ENCODE measurements at regions not wholly inside any gene's neighbourhood (a gene's known extent, or its start where the extent isn't known, plus 50 kb on each side); places are given as distances from the start of the nearest gene placed in this dataset.
A peak's percentile ranks its signal among the peaks of the same experiment; 100 is the strongest.

DNA sequence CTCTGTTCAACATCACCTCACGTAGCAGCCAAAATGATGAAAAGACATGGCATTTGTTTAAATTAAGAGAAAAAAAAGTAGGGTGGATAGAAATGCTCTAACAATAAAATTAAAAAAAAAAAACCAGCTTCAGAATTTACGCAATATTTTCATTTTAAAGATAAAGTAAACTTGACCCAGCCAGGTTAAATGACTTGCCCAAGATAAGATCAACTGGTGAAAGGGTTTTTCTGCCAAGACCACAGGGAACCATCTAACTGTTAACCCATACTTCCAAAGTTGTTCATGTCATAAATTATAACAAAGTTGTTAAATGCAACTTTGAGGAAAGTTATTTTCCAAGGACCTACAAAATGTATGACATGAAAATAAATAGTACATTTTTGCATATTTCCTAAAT is 129.6 kb upstream of the SOX5 start:
- ChIA-PET POLR2A (no interaction called here), CTCF (no interaction called here)
- TF ChIP-seq FOXA1 (IDR thresholded peaks at IDR 0.05) (no peak), LEF1 (IDR thresholded peaks at IDR 0.05; ENCODE audit: borderline replicate concordance) (no peak), CTBP1 (IDR thresholded peaks at IDR 0.05; ENCODE audit: borderline replicate concordance) (no peak), ZNF384 (IDR thresholded peaks at IDR 0.05) (no peak)
- TF ChIP-seq, protein P1, sequence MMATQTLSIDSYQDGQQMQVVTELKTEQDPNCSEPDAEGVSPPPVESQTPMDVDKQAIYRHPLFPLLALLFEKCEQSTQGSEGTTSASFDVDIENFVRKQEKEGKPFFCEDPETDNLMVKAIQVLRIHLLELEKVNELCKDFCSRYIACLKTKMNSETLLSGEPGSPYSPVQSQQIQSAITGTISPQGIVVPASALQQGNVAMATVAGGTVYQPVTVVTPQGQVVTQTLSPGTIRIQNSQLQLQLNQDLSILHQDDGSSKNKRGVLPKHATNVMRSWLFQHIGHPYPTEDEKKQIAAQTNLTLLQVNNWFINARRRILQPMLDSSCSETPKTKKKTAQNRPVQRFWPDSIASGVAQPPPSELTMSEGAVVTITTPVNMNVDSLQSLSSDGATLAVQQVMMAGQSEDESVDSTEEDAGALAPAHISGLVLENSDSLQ (IDR thresholded peaks at IDR 0.05): peak; percentile 21; the same call in 1 of the 2 replicates
- DNase-seq (ENCODE audit: extremely low spot score): no peak

DNA sequence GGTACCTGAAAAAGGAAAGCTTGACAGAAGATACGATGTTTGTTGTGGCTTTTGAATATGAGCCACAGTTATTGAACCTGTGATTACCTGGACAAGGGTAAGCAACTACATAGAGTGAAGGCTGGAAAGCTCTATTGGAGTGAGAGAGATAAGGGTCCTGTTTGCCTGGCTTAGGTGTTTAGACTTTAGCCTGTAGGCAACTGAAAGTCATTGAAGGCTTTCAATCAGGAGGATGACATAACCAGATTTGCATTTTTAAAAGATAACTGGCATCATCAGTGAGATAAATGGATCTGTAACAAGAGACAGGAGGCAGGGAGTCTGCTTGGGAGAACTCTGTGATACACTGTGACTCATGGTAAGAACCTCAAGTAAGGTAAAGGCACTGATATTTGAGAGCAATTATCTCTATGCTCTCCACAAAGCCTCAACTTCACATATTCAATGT is 128.9 kb upstream of the SOX5 start:
- ChIA-PET POLR2A (no interaction called here), CTCF (no interaction called here)
- TF ChIP-seq, protein P1 (IDR thresholded peaks at IDR 0.05): peak; percentile 58
- TF ChIP-seq ELF4 (IDR thresholded peaks at IDR 0.05): no peak
- no peak for DNase-seq (ENCODE audit: extremely low spot score)

DNA sequence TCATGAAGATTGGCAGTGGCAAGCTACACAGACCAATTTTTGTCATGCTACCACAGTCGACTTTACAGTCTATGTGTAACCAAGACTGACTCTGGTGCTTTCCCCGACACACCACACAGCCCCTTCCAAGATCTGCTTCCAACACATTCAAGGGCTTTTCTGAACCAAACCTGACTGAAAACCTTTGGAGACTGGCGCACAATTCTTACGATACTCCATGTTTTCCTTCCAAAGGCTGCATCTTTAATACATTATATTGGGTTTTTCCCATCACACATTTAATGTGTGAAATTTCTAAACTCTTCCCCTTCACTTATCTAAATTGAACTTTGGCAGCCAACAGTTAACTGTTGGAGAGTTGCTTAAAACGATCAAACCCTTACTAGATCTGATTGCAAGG is 127.7 kb upstream of the SOX5 start:
- TF ChIP-seq CTBP1 (IDR thresholded peaks at IDR 0.05; ENCODE audit: borderline replicate concordance) (no peak), NFRKB (IDR thresholded peaks at IDR 0.05) (no peak), ZNF384 (IDR thresholded peaks at IDR 0.05) (no peak), BHLHE40 (IDR thresholded peaks at IDR 0.05; ENCODE audit: borderline replicate concordance) (no peak), FOXM1 (IDR thresholded peaks at IDR 0.05; ENCODE audit: borderline replicate concordance) (no peak), L3MBTL2 (conservative IDR thresholded peaks at IDR 0.05) (no peak), SUZ12 (IDR thresholded peaks at IDR 0.05) (no peak), HDGF (IDR thresholded peaks at IDR 0.05; ENCODE audit: borderline replicate concordance) (no peak), ELF4 (IDR thresholded peaks at IDR 0.05) (no peak), SP1 (IDR thresholded peaks at IDR 0.05) (no peak), TARDBP (IDR thresholded peaks at IDR 0.05) (no peak), FOXK2 (IDR thresholded peaks at IDR 0.05) (no peak), ARNT (IDR thresholded peaks at IDR 0.05) (no peak), FOXA1 (IDR thresholded peaks at IDR 0.05) (no peak)
- TF ChIP-seq, protein P1 (IDR thresholded peaks at IDR 0.05): no peak
- POLR2A ChIA-PET: no interaction called here
- DNase-seq (ENCODE audit: extremely low spot score): no peak
- CTCF ChIA-PET: interaction anchor here (0.5 kb wide), 1 partner anchor 16 kb away, joined by 4 read pairs; no protein-coding TSS in a partner anchor

DNA sequence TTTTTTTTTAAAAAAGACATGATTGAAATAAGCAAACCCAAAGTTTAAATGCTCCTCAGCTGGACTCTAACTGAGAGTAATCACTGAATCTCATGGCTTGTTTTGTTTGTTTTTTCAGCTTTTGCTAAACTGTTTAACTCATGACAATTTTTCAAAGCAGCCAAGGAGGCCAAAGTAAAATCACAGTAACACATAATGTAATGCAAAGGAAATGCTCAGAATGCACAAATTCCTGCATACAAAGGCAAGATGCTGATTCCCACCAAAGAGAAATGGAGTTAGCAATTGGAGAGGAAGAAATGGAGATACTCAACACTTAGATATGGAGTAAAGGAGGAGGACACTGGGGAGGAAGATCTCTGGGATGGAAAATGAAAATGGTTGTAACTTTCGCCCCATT is 126.2 kb upstream of the SOX5 start:
- ChIA-PET CTCF (interaction anchor here (0.6 kb wide), 1 partner anchor 763 kb away, joined by 3 read pairs; no protein-coding TSS in a partner anchor), POLR2A (interaction anchor here (1.3 kb wide), 1 partner anchor 10 kb away, joined by 3 read pairs; no protein-coding TSS in a partner anchor)
- TF ChIP-seq NFRKB (IDR thresholded peaks at IDR 0.05): no peak
- TF ChIP-seq TARDBP (IDR thresholded peaks at IDR 0.05): no peak
- no peak for TF ChIP-seq LEF1 (IDR thresholded peaks at IDR 0.05; ENCODE audit: borderline replicate concordance)
- TF ChIP-seq, protein P1 (IDR thresholded peaks at IDR 0.05): no peak
- TF ChIP-seq BHLHE40 (IDR thresholded peaks at IDR 0.05; ENCODE audit: borderline replicate concordance): no peak
- no peak for TF ChIP-seq SUZ12 (IDR thresholded peaks at IDR 0.05)
- TF ChIP-seq HDGF (IDR thresholded peaks at IDR 0.05; ENCODE audit: borderline replicate concordance): no peak
- TF ChIP-seq FOXK2 (IDR thresholded peaks at IDR 0.05): no peak
- TF ChIP-seq CTBP1 (IDR thresholded peaks at IDR 0.05; ENCODE audit: borderline replicate concordance): no peak
- TF ChIP-seq SP1 (IDR thresholded peaks at IDR 0.05): no peak
- TF ChIP-seq FOXA1 (IDR thresholded peaks at IDR 0.05): no peak
- no peak for TF ChIP-seq L3MBTL2 (conservative IDR thresholded peaks at IDR 0.05)
- no peak for TF ChIP-seq ARNT (IDR thresholded peaks at IDR 0.05)
- no peak for TF ChIP-seq ZNF384 (IDR thresholded peaks at IDR 0.05)
- TF ChIP-seq ELF4 (IDR thresholded peaks at IDR 0.05): no peak
- TF ChIP-seq FOXM1 (IDR thresholded peaks at IDR 0.05; ENCODE audit: borderline replicate concordance): no peak
- no peak for DNase-seq (ENCODE audit: extremely low spot score)

DNA sequence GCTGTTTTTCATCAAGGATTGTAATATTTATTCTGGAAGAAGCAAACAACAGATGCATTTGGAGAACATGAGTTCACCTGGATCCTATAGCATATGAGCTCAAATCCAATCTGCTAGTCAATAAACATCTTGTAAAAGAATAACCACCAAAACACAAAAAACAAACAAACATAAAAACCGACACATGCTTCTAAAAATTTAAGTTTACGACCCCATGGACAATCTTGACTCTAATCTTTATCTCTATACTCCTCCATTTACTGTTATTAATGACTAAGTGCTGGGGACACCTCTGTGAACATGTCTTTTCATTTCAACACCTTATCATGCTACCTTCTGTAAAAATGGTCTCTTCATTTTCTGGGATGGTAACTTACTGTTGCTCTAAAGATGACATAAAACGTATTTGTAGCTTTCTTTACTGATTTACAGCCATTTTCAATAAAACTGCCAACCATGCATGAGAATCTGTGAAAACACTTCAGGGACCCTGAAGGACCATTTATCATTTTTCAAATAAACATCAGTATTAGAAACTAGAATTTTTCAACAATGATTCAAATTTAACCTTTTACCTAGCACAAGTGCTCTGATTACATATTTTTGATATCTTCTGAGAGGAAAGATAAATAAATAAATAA is 123.8 kb upstream of the SOX5 start:
- no peak for DNase-seq (ENCODE audit: extremely low spot score)
- CTCF ChIA-PET: interaction anchor here (0.6 kb wide), 1 partner anchor 145 kb away, joined by 4 read pairs; no protein-coding TSS in a partner anchor
- TF ChIP-seq, protein P1 (IDR thresholded peaks at IDR 0.05): peak; percentile 67
- no peak for TF ChIP-seq SUZ12 (IDR thresholded peaks at IDR 0.05)
- POLR2A ChIA-PET: no interaction called here

DNA sequence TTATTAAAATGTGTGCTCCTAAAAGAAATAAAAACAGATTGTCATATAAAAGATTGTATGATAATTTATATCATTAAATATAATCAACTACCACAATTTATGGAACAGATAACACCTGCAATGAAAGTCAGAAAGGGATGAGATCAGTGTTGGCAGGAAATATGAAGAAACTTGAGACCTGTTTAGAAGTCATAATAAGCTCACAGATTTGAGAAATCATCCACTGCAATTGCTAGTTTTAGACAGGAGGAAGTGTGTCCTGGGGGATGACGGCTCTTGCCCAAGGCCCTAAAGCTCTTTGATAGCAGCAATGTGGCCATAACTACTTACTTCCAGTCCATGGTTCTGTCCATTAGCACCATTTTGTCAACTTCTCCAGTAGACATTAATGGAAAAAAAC is 122.8 kb upstream of the SOX5 start:
- DNase-seq (ENCODE audit: extremely low spot score): no peak
- POLR2A ChIA-PET: no interaction called here

More for the DNA sequence above, 122.8 kb upstream of the SOX5 start:
- CTCF ChIA-PET: interaction anchor here (0.8 kb wide), 1 partner anchor 1525 kb away, joined by 3 read pairs; no protein-coding TSS in a partner anchor
- TF ChIP-seq TARDBP (IDR thresholded peaks at IDR 0.05): no peak
- TF ChIP-seq FOXM1 (IDR thresholded peaks at IDR 0.05; ENCODE audit: borderline replicate concordance): no peak
- no peak for TF ChIP-seq LEF1 (IDR thresholded peaks at IDR 0.05; ENCODE audit: borderline replicate concordance)
- no peak for TF ChIP-seq SUZ12 (IDR thresholded peaks at IDR 0.05)
- TF ChIP-seq FOXA1 (IDR thresholded peaks at IDR 0.05): no peak
- TF ChIP-seq ARNT (IDR thresholded peaks at IDR 0.05): no peak
- no peak for TF ChIP-seq BHLHE40 (IDR thresholded peaks at IDR 0.05; ENCODE audit: borderline replicate concordance)
- TF ChIP-seq, protein P1 (IDR thresholded peaks at IDR 0.05): no peak
- no peak for TF ChIP-seq L3MBTL2 (conservative IDR thresholded peaks at IDR 0.05)
- no peak for TF ChIP-seq ELF4 (IDR thresholded peaks at IDR 0.05)
- TF ChIP-seq HDGF (IDR thresholded peaks at IDR 0.05; ENCODE audit: borderline replicate concordance): no peak
- no peak for TF ChIP-seq CTBP1 (IDR thresholded peaks at IDR 0.05; ENCODE audit: borderline replicate concordance)
- TF ChIP-seq ZNF384 (IDR thresholded peaks at IDR 0.05): no peak
- no peak for TF ChIP-seq NFRKB (IDR thresholded peaks at IDR 0.05)
- TF ChIP-seq FOXK2 (IDR thresholded peaks at IDR 0.05): no peak
- TF ChIP-seq SP1 (IDR thresholded peaks at IDR 0.05): no peak
